Ovary (tissue), 3 donors: ENCODE measurements at regions not wholly inside any gene's neighbourhood (a gene's known extent, or its start where the extent isn't known, plus 50 kb on each side); places are given as distances from the start of the nearest gene placed in this dataset.

Experiments used
- EP300 ChIP-seq: sonication (generic); formaldehyde crosslinking; IDR thresholded peaks from one replicate; pipeline ENCODE4 v1.6.1; 2017; ENCODE audit warnings: antibody characterized with exemption
- POLR2A ChIP-seq: fragments of 450-650 bp; IDR thresholded peaks from one replicate; pipeline ENCODE4 v1.6.1; 2017; ENCODE audit warnings: antibody characterized with exemption, mild to moderate bottlenecking, moderate library complexity
- TF ChIP-seq, protein P1 (sequence below), 3 donors: fragments of 450-650 bp in 2 of 3; fragments of 200-600 bp in 1 of 3; IDR thresholded peaks; one replicate each; pipeline versions ENCODE4 v1.5.1 to v1.8.0; 2016 to 2022; ENCODE audit warnings: antibody characterized with exemption in 3 of 3, mild to moderate bottlenecking in 1 of 3
- donor health status: DM: no; HTN: no; CAD: no.

DNA sequence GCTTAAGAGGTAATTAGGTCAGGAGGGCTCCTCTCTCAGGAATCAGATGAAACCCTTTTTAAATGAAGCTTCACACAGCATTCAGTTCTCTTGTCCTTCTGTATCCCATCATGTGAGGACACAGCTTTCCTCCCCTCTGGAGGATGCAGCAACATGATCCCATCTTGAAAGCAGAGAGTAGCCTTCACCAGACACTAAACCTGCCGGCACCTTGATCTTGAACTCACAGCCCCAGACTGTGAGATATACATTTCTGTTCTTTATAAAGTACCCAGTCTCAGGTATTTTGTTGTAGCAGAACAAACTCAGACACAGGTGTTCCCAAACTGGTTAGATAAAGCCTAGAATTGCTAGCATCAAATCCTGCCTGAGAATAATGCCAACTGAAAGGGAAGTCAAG is 83.7 kb upstream of the PRICKLE2 start:
- TF ChIP-seq, protein P1, sequence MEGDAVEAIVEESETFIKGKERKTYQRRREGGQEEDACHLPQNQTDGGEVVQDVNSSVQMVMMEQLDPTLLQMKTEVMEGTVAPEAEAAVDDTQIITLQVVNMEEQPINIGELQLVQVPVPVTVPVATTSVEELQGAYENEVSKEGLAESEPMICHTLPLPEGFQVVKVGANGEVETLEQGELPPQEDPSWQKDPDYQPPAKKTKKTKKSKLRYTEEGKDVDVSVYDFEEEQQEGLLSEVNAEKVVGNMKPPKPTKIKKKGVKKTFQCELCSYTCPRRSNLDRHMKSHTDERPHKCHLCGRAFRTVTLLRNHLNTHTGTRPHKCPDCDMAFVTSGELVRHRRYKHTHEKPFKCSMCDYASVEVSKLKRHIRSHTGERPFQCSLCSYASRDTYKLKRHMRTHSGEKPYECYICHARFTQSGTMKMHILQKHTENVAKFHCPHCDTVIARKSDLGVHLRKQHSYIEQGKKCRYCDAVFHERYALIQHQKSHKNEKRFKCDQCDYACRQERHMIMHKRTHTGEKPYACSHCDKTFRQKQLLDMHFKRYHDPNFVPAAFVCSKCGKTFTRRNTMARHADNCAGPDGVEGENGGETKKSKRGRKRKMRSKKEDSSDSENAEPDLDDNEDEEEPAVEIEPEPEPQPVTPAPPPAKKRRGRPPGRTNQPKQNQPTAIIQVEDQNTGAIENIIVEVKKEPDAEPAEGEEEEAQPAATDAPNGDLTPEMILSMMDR (IDR thresholded peaks at IDR 0.05) = no peak
- no peak for TF ChIP-seq POLR2A
- TF ChIP-seq EP300 = no peak
